ENCODE measurements at regions not wholly inside any gene's neighbourhood (a gene's known extent, or its start where the extent isn't known, plus 50 kb on each side); places are given as distances from the start of the nearest gene placed in this dataset.

- TF ChIP-seq, protein P1, sequence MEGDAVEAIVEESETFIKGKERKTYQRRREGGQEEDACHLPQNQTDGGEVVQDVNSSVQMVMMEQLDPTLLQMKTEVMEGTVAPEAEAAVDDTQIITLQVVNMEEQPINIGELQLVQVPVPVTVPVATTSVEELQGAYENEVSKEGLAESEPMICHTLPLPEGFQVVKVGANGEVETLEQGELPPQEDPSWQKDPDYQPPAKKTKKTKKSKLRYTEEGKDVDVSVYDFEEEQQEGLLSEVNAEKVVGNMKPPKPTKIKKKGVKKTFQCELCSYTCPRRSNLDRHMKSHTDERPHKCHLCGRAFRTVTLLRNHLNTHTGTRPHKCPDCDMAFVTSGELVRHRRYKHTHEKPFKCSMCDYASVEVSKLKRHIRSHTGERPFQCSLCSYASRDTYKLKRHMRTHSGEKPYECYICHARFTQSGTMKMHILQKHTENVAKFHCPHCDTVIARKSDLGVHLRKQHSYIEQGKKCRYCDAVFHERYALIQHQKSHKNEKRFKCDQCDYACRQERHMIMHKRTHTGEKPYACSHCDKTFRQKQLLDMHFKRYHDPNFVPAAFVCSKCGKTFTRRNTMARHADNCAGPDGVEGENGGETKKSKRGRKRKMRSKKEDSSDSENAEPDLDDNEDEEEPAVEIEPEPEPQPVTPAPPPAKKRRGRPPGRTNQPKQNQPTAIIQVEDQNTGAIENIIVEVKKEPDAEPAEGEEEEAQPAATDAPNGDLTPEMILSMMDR (optimal IDR thresholded peaks at IDR 0.05 in 1 of 3, IDR thresholded peaks at IDR 0.05 in 1 of 3, conservative IDR thresholded peaks at IDR 0.05 in 1 of 3; ENCODE audit: extremely low read depth in 1 of 3, insufficient read depth in 2 of 3, low read length in 3 of 3) = no peak
- no peak for TF ChIP-seq EZH2 (IDR thresholded peaks at IDR 0.05; ENCODE audit: low read length)
- DNase-seq (ENCODE audit: low read depth, low spot score) (no peak), FAIRE-seq (no peak)
- peaks cover 5% of the 10 kb centered on the region for H3K4me1 ChIP-seq (ENCODE audit: control insufficient read depth, extremely low read depth, insufficient read depth, low read length)
- no peak overlapping the region for H3K4me2 ChIP-seq (ENCODE audit: control insufficient read depth, extremely low read depth, insufficient read depth, low read depth, low read length)
- no peak overlapping the region for H2AFZ ChIP-seq (ENCODE audit: control insufficient read depth, low read length)
- no peaks in the 10 kb centered on the region for H4K20me1 ChIP-seq (ENCODE audit: control insufficient read depth, extremely low read depth, insufficient read depth, low read length)
- H3K79me2 ChIP-seq (ENCODE audit: control insufficient read depth, insufficient read depth, low read length) = no peaks in the 10 kb centered on the region
- H3K9me3 ChIP-seq (ENCODE audit: control insufficient read depth, low read depth, low read length) = no peaks in the 10 kb centered on the region
- no peaks in the 10 kb centered on the region for H3K9me1 ChIP-seq (ENCODE audit: control insufficient read depth, extremely low read depth, insufficient read depth, low read length)
- H3K36me3 ChIP-seq (ENCODE audit: control insufficient read depth in 2 of 2, extremely low read depth in 1 of 2, insufficient read depth in 2 of 2, low read length in 2 of 2) = no peaks in the 10 kb centered on the region
- H3K27me3 ChIP-seq (ENCODE audit: control insufficient read depth, extremely low read depth, insufficient read depth, low read length) = no peaks in the 10 kb centered on the region
- H3K9ac ChIP-seq (ENCODE audit: control insufficient read depth, extremely low read depth, insufficient read depth, low read length) = no peak overlapping the region
- no peak overlapping the region for H3K27ac ChIP-seq (ENCODE audit: control insufficient read depth, insufficient read depth, low read length)
- dilution Hi-C loops (cut with MboI; ENCODE audit: extremely low pct_ligation_motif_present, low sequenced_read_pairs) = no loop called here
- no peak overlapping the region for H3K4me3 ChIP-seq (ENCODE audit: control insufficient read depth in 2 of 3, extremely low read depth in 1 of 3, insufficient read depth in 2 of 3, low read depth in 1 of 3, low read length in 3 of 3)
Observed at GRCh38 chr9:108803428-108804065, 52.2 kb downstream of the ACTL7B start.

- no peaks in the 10 kb centered on the region for H3K36me3 ChIP-seq (ENCODE audit: control insufficient read depth in 2 of 2, extremely low read depth in 1 of 2, insufficient read depth in 2 of 2, low read length in 2 of 2)
- no peaks in the 10 kb centered on the region for H3K9me3 ChIP-seq (ENCODE audit: control insufficient read depth, low read depth, low read length)
- dilution Hi-C loops (cut with MboI; ENCODE audit: extremely low pct_ligation_motif_present, low sequenced_read_pairs) = no loop called here
- DNase-seq (ENCODE audit: low read depth, low spot score) = no peak
- no peak for FAIRE-seq
- no peaks in the 10 kb centered on the region for H3K79me2 ChIP-seq (ENCODE audit: control insufficient read depth, insufficient read depth, low read length)
- H4K20me1 ChIP-seq (ENCODE audit: control insufficient read depth, extremely low read depth, insufficient read depth, low read length) = no peaks in the 10 kb centered on the region
- no peak overlapping the region for H3K27ac ChIP-seq (ENCODE audit: control insufficient read depth, insufficient read depth, low read length)
- no peaks in the 10 kb centered on the region for H3K9me1 ChIP-seq (ENCODE audit: control insufficient read depth, extremely low read depth, insufficient read depth, low read length)
- no peaks in the 10 kb centered on the region for H3K27me3 ChIP-seq (ENCODE audit: control insufficient read depth, extremely low read depth, insufficient read depth, low read length)
- peak overlapping the region; percentile 34 for H2AFZ ChIP-seq (ENCODE audit: control insufficient read depth, low read length)
- H3K4me2 ChIP-seq (ENCODE audit: control insufficient read depth, extremely low read depth, insufficient read depth, low read depth, low read length) = no peak overlapping the region
- H3K4me3 ChIP-seq (ENCODE audit: control insufficient read depth in 2 of 3, extremely low read depth in 1 of 3, insufficient read depth in 2 of 3, low read depth in 1 of 3, low read length in 3 of 3) = no peak overlapping the region
- H3K4me1 ChIP-seq (ENCODE audit: control insufficient read depth, extremely low read depth, insufficient read depth, low read length) = peaks cover 5% of the 10 kb centered on the region
- no peak overlapping the region for H3K9ac ChIP-seq (ENCODE audit: control insufficient read depth, extremely low read depth, insufficient read depth, low read length)
- no peak for TF ChIP-seq EZH2 (IDR thresholded peaks at IDR 0.05; ENCODE audit: low read length)
- TF ChIP-seq, protein P1 (optimal IDR thresholded peaks at IDR 0.05 in 1 of 3, IDR thresholded peaks at IDR 0.05 in 1 of 3, conservative IDR thresholded peaks at IDR 0.05 in 1 of 3; ENCODE audit: extremely low read depth in 1 of 3, insufficient read depth in 2 of 3, low read length in 3 of 3) = no peak
Observed at GRCh38 chr9:108802967-108803366, 52.8 kb downstream of the ACTL7B start.

Data from keratinocyte (primary cell).